ENCODE measurements at regions not wholly inside any gene's neighbourhood (a gene's known extent, or its start where the extent isn't known, plus 50 kb on each side); places are given as distances from the start of the nearest gene placed in this dataset.

DNA sequence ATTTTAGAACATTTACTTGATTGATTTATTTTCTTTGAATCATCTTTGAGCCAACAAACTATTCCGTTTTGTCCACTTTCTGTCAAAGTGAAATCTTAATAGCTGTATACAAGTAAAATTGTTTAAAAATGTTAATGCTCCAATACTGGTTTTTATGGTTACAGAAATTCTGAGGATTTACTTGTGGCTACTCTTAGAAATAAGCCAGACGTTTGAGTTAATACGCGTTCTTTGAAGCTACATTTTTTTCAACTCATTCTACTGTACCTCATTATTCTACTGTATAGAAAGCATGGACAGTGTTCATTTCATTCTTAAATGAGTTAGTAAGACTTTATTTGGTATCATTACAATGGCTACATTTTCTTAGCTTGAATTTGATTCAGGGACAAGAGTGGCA is 996.2 kb upstream of the FLRT2 start:
- Histone ChIP-seq H3K36me3 (ENCODE audit: control insufficient read depth in 4 of 4, insufficient read depth in 4 of 4, low read length in 4 of 4) (no peaks in the 10 kb centered on the region), H3K4me1 (ENCODE audit: control insufficient read depth in 5 of 5, insufficient read depth in 5 of 5, low read length in 5 of 5) (no peaks in the 10 kb centered on the region), H3K4me3 (no peak overlapping the region), H3K27ac (ENCODE audit: low read depth in 1 of 2, low read length in 1 of 2) (no peak overlapping the region), H3K9me3 (ENCODE audit: control insufficient read depth in 4 of 4, insufficient read depth in 3 of 4, low read length in 3 of 4) (no peaks in the 10 kb centered on the region), H3K27me3 (ENCODE audit: control insufficient read depth in 3 of 3, insufficient read depth in 3 of 3, low read length in 2 of 3) (no peaks in the 10 kb centered on the region), H3K9ac (ENCODE audit: insufficient read depth in 1 of 2, low read length in 2 of 2) (no peak overlapping the region)
- TF ChIP-seq, protein P1, sequence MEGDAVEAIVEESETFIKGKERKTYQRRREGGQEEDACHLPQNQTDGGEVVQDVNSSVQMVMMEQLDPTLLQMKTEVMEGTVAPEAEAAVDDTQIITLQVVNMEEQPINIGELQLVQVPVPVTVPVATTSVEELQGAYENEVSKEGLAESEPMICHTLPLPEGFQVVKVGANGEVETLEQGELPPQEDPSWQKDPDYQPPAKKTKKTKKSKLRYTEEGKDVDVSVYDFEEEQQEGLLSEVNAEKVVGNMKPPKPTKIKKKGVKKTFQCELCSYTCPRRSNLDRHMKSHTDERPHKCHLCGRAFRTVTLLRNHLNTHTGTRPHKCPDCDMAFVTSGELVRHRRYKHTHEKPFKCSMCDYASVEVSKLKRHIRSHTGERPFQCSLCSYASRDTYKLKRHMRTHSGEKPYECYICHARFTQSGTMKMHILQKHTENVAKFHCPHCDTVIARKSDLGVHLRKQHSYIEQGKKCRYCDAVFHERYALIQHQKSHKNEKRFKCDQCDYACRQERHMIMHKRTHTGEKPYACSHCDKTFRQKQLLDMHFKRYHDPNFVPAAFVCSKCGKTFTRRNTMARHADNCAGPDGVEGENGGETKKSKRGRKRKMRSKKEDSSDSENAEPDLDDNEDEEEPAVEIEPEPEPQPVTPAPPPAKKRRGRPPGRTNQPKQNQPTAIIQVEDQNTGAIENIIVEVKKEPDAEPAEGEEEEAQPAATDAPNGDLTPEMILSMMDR (IDR thresholded peaks at IDR 0.05; ENCODE audit: control extremely low read depth, extremely low read depth), result no peak
- DNase-seq (no peak), ATAC-seq (ENCODE audit: insufficient read depth, low FRiP score) (no peak)
- 87 to 94% methylated on average over 4 of the region's 4 CpGs for WGBS, 2 donors

DNA sequence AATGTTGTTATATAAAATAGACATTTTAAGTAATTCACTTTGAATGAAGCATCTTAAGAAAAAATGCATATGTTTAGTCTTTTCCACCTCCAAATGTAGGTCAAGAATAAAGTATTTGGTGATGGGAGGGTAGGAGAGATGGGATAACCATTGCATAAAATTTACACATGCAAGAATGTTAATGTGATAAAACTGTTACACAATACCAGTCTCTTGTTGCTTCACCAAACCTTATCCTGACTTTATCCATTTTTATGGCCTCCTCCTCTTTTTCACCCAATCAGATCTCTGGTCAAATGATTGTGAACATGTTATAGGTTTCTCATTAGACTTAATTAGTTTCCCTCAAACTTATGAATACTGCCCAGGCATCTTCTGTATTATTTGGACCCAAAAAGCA is 994.5 kb upstream of the FLRT2 start:
- Histone ChIP-seq H3K9me3 (ENCODE audit: control insufficient read depth in 4 of 4, insufficient read depth in 3 of 4, low read length in 3 of 4) (no peaks in the 10 kb centered on the region), H3K9ac (ENCODE audit: insufficient read depth in 1 of 2, low read length in 2 of 2) (no peak overlapping the region), H3K36me3 (ENCODE audit: control insufficient read depth in 4 of 4, insufficient read depth in 4 of 4, low read length in 4 of 4) (no peaks in the 10 kb centered on the region), H3K4me3 (no peak overlapping the region), H3K27ac (ENCODE audit: low read depth in 1 of 2, low read length in 1 of 2) (no peak overlapping the region), H3K4me1 (ENCODE audit: control insufficient read depth in 5 of 5, insufficient read depth in 5 of 5, low read length in 5 of 5) (no peaks in the 10 kb centered on the region), H3K27me3 (ENCODE audit: control insufficient read depth in 3 of 3, insufficient read depth in 3 of 3, low read length in 2 of 3) (no peaks in the 10 kb centered on the region)
- ATAC-seq (ENCODE audit: insufficient read depth, low FRiP score), result no peak
- TF ChIP-seq, protein P1 (IDR thresholded peaks at IDR 0.05; ENCODE audit: control extremely low read depth, extremely low read depth), result no peak
- no peak for DNase-seq

- H3K9me3 ChIP-seq (ENCODE audit: control insufficient read depth in 4 of 4, insufficient read depth in 3 of 4, low read length in 3 of 4), result no peaks in the 10 kb centered on the region
- no peaks in the 10 kb centered on the region for H3K4me1 ChIP-seq (ENCODE audit: control insufficient read depth in 5 of 5, insufficient read depth in 5 of 5, low read length in 5 of 5)
- no peak for ATAC-seq (ENCODE audit: insufficient read depth, low FRiP score)
- TF ChIP-seq, protein P1 (IDR thresholded peaks at IDR 0.05; ENCODE audit: control extremely low read depth, extremely low read depth), result no peak
- no peak overlapping the region for H3K4me3 ChIP-seq
- no peaks in the 10 kb centered on the region for H3K36me3 ChIP-seq (ENCODE audit: control insufficient read depth in 4 of 4, insufficient read depth in 4 of 4, low read length in 4 of 4)
- 82 to 84% methylated on average over 1 of the region's 1 CpG for WGBS, 2 donors
- no peaks in the 10 kb centered on the region for H3K27me3 ChIP-seq (ENCODE audit: control insufficient read depth in 3 of 3, insufficient read depth in 3 of 3, low read length in 2 of 3)
- no peak overlapping the region for H3K9ac ChIP-seq (ENCODE audit: insufficient read depth in 1 of 2, low read length in 2 of 2)
- no peak overlapping the region for H3K27ac ChIP-seq (ENCODE audit: low read depth in 1 of 2, low read length in 1 of 2)
- DNase-seq, result no peak
Observed at GRCh38 chr14:84535976-84536375, 994.0 kb upstream of the FLRT2 start.

DNA sequence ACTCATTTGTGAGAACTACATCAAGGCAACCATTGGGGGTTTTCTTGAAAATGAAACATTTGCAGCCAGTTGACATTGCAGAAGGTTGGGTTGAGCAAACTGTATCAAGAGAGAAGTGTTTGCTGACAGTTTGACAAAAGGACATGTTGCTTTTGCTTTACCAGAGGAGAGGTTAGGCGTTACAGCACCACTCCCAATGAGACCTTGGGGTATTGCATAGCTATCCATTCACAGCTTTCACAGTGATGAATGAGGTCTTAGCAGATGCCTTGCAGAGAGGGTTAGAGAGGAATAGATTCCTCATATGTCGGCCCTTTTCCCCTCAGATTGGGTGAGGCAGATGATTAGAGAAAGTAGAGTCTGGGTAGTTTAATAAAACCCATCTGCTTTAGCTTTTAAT is 988.9 kb upstream of the FLRT2 start:
- Histone ChIP-seq H3K9ac (ENCODE audit: insufficient read depth in 1 of 2, low read length in 2 of 2) (no peak overlapping the region), H3K9me3 (ENCODE audit: control insufficient read depth in 4 of 4, insufficient read depth in 3 of 4, low read length in 3 of 4) (no peaks in the 10 kb centered on the region), H3K27ac (ENCODE audit: low read depth in 1 of 2, low read length in 1 of 2) (no peak overlapping the region), H3K27me3 (ENCODE audit: control insufficient read depth in 3 of 3, insufficient read depth in 3 of 3, low read length in 2 of 3) (no peaks in the 10 kb centered on the region), H3K4me3 (no peak overlapping the region), H3K4me1 (ENCODE audit: control insufficient read depth in 5 of 5, insufficient read depth in 5 of 5, low read length in 5 of 5) (no peaks in the 10 kb centered on the region), H3K36me3 (ENCODE audit: control insufficient read depth in 4 of 4, insufficient read depth in 4 of 4, low read length in 4 of 4) (no peaks in the 10 kb centered on the region)
- TF ChIP-seq, protein P1 (IDR thresholded peaks at IDR 0.05; ENCODE audit: control extremely low read depth, extremely low read depth), result no peak
- ATAC-seq (ENCODE audit: insufficient read depth, low FRiP score) (no peak), DNase-seq (no peak)
- WGBS, 2 donors, result 42 to 46% methylated on average over 2 of the region's 2 CpGs
